SK-N-MC (cell line): ENCODE measurements at regions not wholly inside any gene's neighbourhood (a gene's known extent, or its start where the extent isn't known, plus 50 kb on each side); places are given as distances from the start of the nearest gene placed in this dataset.

ENCODE experiments used
- EZH2 ChIP-seq: fragments of 200-600 bp; sonication (generic); IDR thresholded peaks from one replicate; pipeline ENCODE4 v1.6.1; 2017; ENCODE audit warnings: antibody characterized with exemption
- FOXP2 ChIP-seq: optimal IDR thresholded peaks from 2 replicates; pipeline ENCODE3; 2011; ENCODE audit warnings: mild to moderate bottlenecking, moderate library complexity; ENCODE audit not compliant: insufficient read depth; ENCODE audit errors: extremely low read length, control extremely low read depth
- POLR2AphosphoS5 ChIP-seq: IDR thresholded peaks from 2 replicates; pipeline ENCODE4 v1.6.1; 2012; ENCODE audit warnings: mild to moderate bottlenecking, low read depth, low read length, borderline replicate concordance

- TF ChIP-seq POLR2AphosphoS5 (no peak), EZH2 (no peak), FOXP2 (no peak)
Measured at GRCh38 chr1:173270243-173270642, 63.1 kb upstream of the TNFSF4 start.
